H1 (cell line): ENCODE measurements at regions not wholly inside any gene's neighbourhood (a gene's known extent, or its start where the extent isn't known, plus 50 kb on each side); places are given as distances from the start of the nearest gene placed in this dataset.

Source experiments
- CTCF ChIA-PET: fragments of 300-600 bp; sonication (Branson Sonifier 250); formaldehyde crosslinking; loops from one replicate; lab custom pipeline; 2021; ENCODE audit not compliant: partially characterized antibody; lab: Charles Lee
- POLR2A ChIA-PET: fragments of 300-600 bp; sonication (Branson Sonifier 250); formaldehyde crosslinking; loops from one replicate; lab custom pipeline; 2021; ENCODE audit warnings: inconsistent platforms; ENCODE audit not compliant: partially characterized antibody; lab: Charles Lee
- DNase-seq, 2 experiments: peaks; one replicate each; pipeline versions ENCODE4 v3.0.0 to v3.0.0-alpha.2; 2010 to 2022; ENCODE audit warnings: low spot score in 2 of 2, low read depth in 1 of 2, mixed read lengths in 1 of 2
- FAIRE-seq: peaks from 2 replicates; lab custom pipeline; 2011; peaks lifted over from hg19 to GRCh38; lab: Jason Lieb, UNC
- H2AFZ ChIP-seq: 2 replicates; pipeline ENCODE4 v1.8.1; 2012; ENCODE audit warnings: low read length, inconsistent platforms
- H2AK5ac ChIP-seq: 2 replicates; pipeline ENCODE4 v1.6.1; 2013; ENCODE audit warnings: low read depth, low read length
- H2BK120ac ChIP-seq: replicated peaks from 2 replicates; pipeline ENCODE3; 2013; ENCODE audit warnings: low read depth, low read length, inconsistent platforms
- H2BK12ac ChIP-seq: 2 replicates; pipeline ENCODE4 v1.6.1; 2013; ENCODE audit warnings: low read depth, low read length
- H2BK15ac ChIP-seq: 2 replicates; pipeline ENCODE4 v1.6.1; 2013; ENCODE audit warnings: low read length
- H2BK20ac ChIP-seq: 2 replicates; pipeline ENCODE4 v1.6.1; 2013; ENCODE audit warnings: low read length
- H2BK5ac ChIP-seq: 2 replicates; pipeline ENCODE4 v1.6.1; 2013; ENCODE audit warnings: low read depth, low read length
- H3K14ac ChIP-seq: 2 replicates; pipeline ENCODE4 v1.6.1; 2013; ENCODE audit warnings: inconsistent platforms; ENCODE audit not compliant: insufficient read length
- H3K18ac ChIP-seq: 2 replicates; pipeline ENCODE4 v1.6.1; 2013; ENCODE audit warnings: low read length; ENCODE audit errors: extremely low read depth
- H3K23ac ChIP-seq: 2 replicates; pipeline ENCODE4 v1.6.1; 2013; ENCODE audit warnings: inconsistent platforms; ENCODE audit not compliant: insufficient read length
- H3K23me2 ChIP-seq: 2 replicates; pipeline ENCODE4 v1.6.1; 2013; ENCODE audit warnings: low read depth, low read length
- H3K27ac ChIP-seq: 2 replicates; pipeline ENCODE4 v1.6.1; 2011; ENCODE audit warnings: low read depth, low read length, inconsistent platforms
- H3K27me3 ChIP-seq, 4 experiments: replicated peaks in 1 of 4; 1 replicate in 1 of 4; 2 replicates in 3 of 4; pipeline versions ENCODE4 v1.6.1 to v1.8.1; 2011 to 2013; ENCODE audit warnings: low read length in 3 of 4, mild to moderate bottlenecking in 3 of 4, inconsistent platforms in 2 of 4, mixed read lengths in 2 of 4, moderate library complexity in 1 of 4; ENCODE audit not compliant: control insufficient read depth in 3 of 4, insufficient read depth in 3 of 4; ENCODE audit errors: extremely low read depth in 1 of 4
- H3K36me3 ChIP-seq, 4 experiments: 2 replicates each; pipeline versions ENCODE4 v1.6.1 to v1.8.1; 2011 to 2013; ENCODE audit warnings: mild to moderate bottlenecking in 4 of 4, low read length in 3 of 4, moderate library complexity in 2 of 4, control low read depth in 1 of 4, inconsistent platforms in 1 of 4; ENCODE audit not compliant: insufficient read depth in 4 of 4, control insufficient read depth in 2 of 4
- H3K4ac ChIP-seq: replicated peaks from 2 replicates; pipeline ENCODE3; 2013; ENCODE audit warnings: low read length, low read depth, mixed read lengths, inconsistent platforms; ENCODE audit not compliant: insufficient read length
- H3K4me1 ChIP-seq, 4 experiments: replicated peaks in 1 of 4; 1 replicate in 1 of 4; 2 replicates in 3 of 4; pipeline versions ENCODE4 v1.6.1 to v1.8.1; 2011 to 2013; ENCODE audit warnings: low read length in 3 of 4, inconsistent platforms in 2 of 4, mixed read lengths in 1 of 4; ENCODE audit not compliant: insufficient read depth in 4 of 4, control insufficient read depth in 3 of 4
- H3K4me2 ChIP-seq, 2 experiments: 2 replicates each; pipeline versions ENCODE4 v1.6.1 to v1.8.1; 2011 to 2013; ENCODE audit warnings: low read depth in 2 of 2, low read length in 2 of 2, control low read depth in 1 of 2, inconsistent platforms in 1 of 2, mild to moderate bottlenecking in 1 of 2; ENCODE audit not compliant: insufficient read depth in 1 of 2
- H3K4me3 ChIP-seq, 4 experiments: fragments of 200-600, 300-600 bp in 1 of 4; sonication (generic), shearing (Covaris generic), sonication (Bioruptor Twin) in 1 of 4; 2 replicates each; pipeline versions ENCODE4 v1.5.1 to v1.8.1; 2011 to 2016; ENCODE audit warnings: low read length in 4 of 4, low read depth in 3 of 4, control low read depth in 2 of 4, inconsistent platforms in 2 of 4, mild to moderate bottlenecking in 2 of 4, mixed read lengths in 1 of 4, moderate library complexity in 1 of 4; ENCODE audit not compliant: insufficient read depth in 2 of 4; ENCODE audit errors: extremely low read depth in 1 of 4
- H3K56ac ChIP-seq: replicated peaks from 2 replicates; pipeline ENCODE3; 2013; ENCODE audit warnings: low read depth, mild to moderate bottlenecking, mixed read lengths, low read length, inconsistent platforms; ENCODE audit not compliant: insufficient read length
- H3K79me1 ChIP-seq: 2 replicates; pipeline ENCODE4 v1.6.1; 2013; ENCODE audit warnings: low read depth, low read length, control low read depth
- H3K79me2 ChIP-seq, 2 experiments: 2 replicates each; pipeline versions ENCODE4 v1.6.1 to v1.8.1; 2012 to 2013; ENCODE audit warnings: low read length in 2 of 2, mild to moderate bottlenecking in 2 of 2, inconsistent platforms in 1 of 2; ENCODE audit not compliant: insufficient read depth in 2 of 2, control insufficient read depth in 1 of 2
- H3K9ac ChIP-seq, 4 experiments: replicated peaks in 1 of 4; 1 replicate in 1 of 4; 2 replicates in 3 of 4; pipeline versions ENCODE4 v1.6.1 to v1.8.1; 2011 to 2013; ENCODE audit warnings: low read depth in 3 of 4, low read length in 3 of 4, control low read depth in 2 of 4, mild to moderate bottlenecking in 2 of 4, moderate library complexity in 2 of 4, inconsistent platforms in 1 of 4; ENCODE audit errors: extremely low read depth in 1 of 4
- H3K9me3 ChIP-seq, 2 experiments: 2 replicates each; pipeline versions ENCODE4 v1.6.1 to v1.8.1; 2012 to 2013; ENCODE audit warnings: mild to moderate bottlenecking in 2 of 2, moderate library complexity in 2 of 2, control low read depth in 1 of 2, inconsistent platforms in 1 of 2, low read depth in 1 of 2, low read length in 1 of 2, mixed read lengths in 1 of 2; ENCODE audit not compliant: insufficient read depth in 2 of 2
- H4K20me1 ChIP-seq, 2 experiments: replicated peaks in 1 of 2; 2 replicates each; pipeline versions ENCODE3 to v1.8.1; 2011 to 2013; ENCODE audit warnings: inconsistent platforms in 2 of 2, low read length in 2 of 2, mild to moderate bottlenecking in 1 of 2; ENCODE audit not compliant: insufficient read depth in 2 of 2, control insufficient read depth in 1 of 2
- H4K5ac ChIP-seq: 2 replicates; pipeline ENCODE4 v1.6.1; 2013; ENCODE audit warnings: low read length, low read depth, mixed read lengths, inconsistent platforms; ENCODE audit not compliant: insufficient read length
- H4K8ac ChIP-seq: 2 replicates; pipeline ENCODE4 v1.8.0; 2013; ENCODE audit warnings: mild to moderate bottlenecking, moderate library complexity, low read length, inconsistent platforms; ENCODE audit not compliant: insufficient read depth; ENCODE audit errors: extremely low read depth
- H4K91ac ChIP-seq: replicated peaks from 2 replicates; pipeline ENCODE3; 2013; ENCODE audit warnings: low read length, mixed read lengths, inconsistent platforms; ENCODE audit not compliant: insufficient read length
- BCL11A ChIP-seq, 2 experiments: IDR thresholded peaks; one replicate each; pipeline ENCODE4 v1.6.1; 2011; ENCODE audit warnings: low read depth in 2 of 2, low read length in 2 of 2, mild to moderate bottlenecking in 2 of 2
- GABPA ChIP-seq: IDR thresholded peaks from 2 replicates; pipeline ENCODE4 v1.6.1; 2011; ENCODE audit warnings: mild to moderate bottlenecking, low read length, moderate library complexity, borderline replicate concordance; ENCODE audit not compliant: insufficient read depth
- NANOG ChIP-seq: IDR thresholded peaks from 2 replicates; pipeline ENCODE4 v1.6.1; 2011; ENCODE audit warnings: low read length, low read depth, mild to moderate bottlenecking, inconsistent platforms; ENCODE audit not compliant: insufficient read depth, poor library complexity, severe bottlenecking
- POLR2AphosphoS5 ChIP-seq: IDR thresholded peaks from 2 replicates; pipeline ENCODE4 v1.6.1; 2011; ENCODE audit warnings: low read depth, low read length
- SP1 ChIP-seq: IDR thresholded peaks from 2 replicates; pipeline ENCODE4 v1.6.1; 2011; ENCODE audit warnings: low read depth, low read length
- WGBS, 2 experiments: shearing (Covaris generic) in 1 of 2; methylation state at CpG; one replicate each; pipeline versions ENCODE4 v1.1.6 to v1.1.7; 2013 to 2015; ENCODE audit warnings: low lambda C conversion rate in 2 of 2, mixed read lengths in 2 of 2, inconsistent platforms in 1 of 2, low coverage in 1 of 2, missing lambda C conversion rate in 1 of 2; ENCODE audit not compliant: insufficient replicate concordance in 2 of 2, insufficient coverage in 1 of 2, insufficient read length in 1 of 2; ENCODE audit errors: extremely low coverage in 1 of 2, missing lambda C conversion rate in 1 of 2; 5-methylcytosine and 5-hydroxymethylcytosine counted together

- Histone ChIP-seq H3K4me3 (no peak overlapping the region), H2BK15ac (no peak overlapping the region), H3K9ac (no peak overlapping the region), H3K4me1 (no peaks in the 10 kb centered on the region), H4K8ac (no peak overlapping the region), H3K56ac (no peak overlapping the region), H3K14ac (no peak overlapping the region), H3K36me3 (no peaks in the 10 kb centered on the region), H3K23ac (no peak overlapping the region), H3K9me3 (no peaks in the 10 kb centered on the region), H3K4ac (no peak overlapping the region), H2AFZ (no peak overlapping the region), H3K27me3 (no peaks in the 10 kb centered on the region), H2BK20ac (no peak overlapping the region), H3K79me2 (no peaks in the 10 kb centered on the region), H2AK5ac (no peak overlapping the region), H4K20me1 (no peaks in the 10 kb centered on the region), H2BK5ac (no peak overlapping the region), H4K5ac (no peak overlapping the region), H3K79me1 (no peaks in the 10 kb centered on the region), H2BK120ac (no peak overlapping the region), H3K18ac (no peak overlapping the region), H3K23me2 (no peaks in the 10 kb centered on the region), H3K27ac (no peak overlapping the region), H4K91ac (no peak overlapping the region), H2BK12ac (no peak overlapping the region), H3K4me2 (no peak overlapping the region)
- WGBS, 2 experiments, result 92% methylated on average over 2 of the region's 2 CpGs; no CpG with 5 or more reads in 1 of the 2 experiments
- ChIA-PET POLR2A (no interaction called here), CTCF (interaction anchor here (0.5 to 1.5 kb wide), 3 partner anchors 22 to 74 kb away, joined by 3 to 5 read pairs (median 3); no protein-coding TSS in a partner anchor)
- FAIRE-seq, result no peak
- no peak for TF ChIP-seq GABPA
- no peak for TF ChIP-seq POLR2AphosphoS5
- TF ChIP-seq NANOG, result no peak
- TF ChIP-seq BCL11A (IDR thresholded peaks at IDR 0.05; ENCODE audit: low read depth in 2 of 2, low read length in 2 of 2), result no peak
- TF ChIP-seq SP1, result no peak
- no peak for DNase-seq
These were observed 519.9 kb downstream of the ZBBX start for GRCh38 chr3:166860217-166860616.
